ENCODE measurements at regions not wholly inside any gene's neighbourhood (a gene's known extent, or its start where the extent isn't known, plus 50 kb on each side); places are given as distances from the start of the nearest gene placed in this dataset.

- Mint-ChIP-seq H3K9me3 (peaks cover 4% of the 10 kb centered on the region), H3K27me3 (ENCODE audit: low read depth) (peaks cover 4% of the 10 kb centered on the region), H3K36me3 (ENCODE audit: low read depth) (no peaks in the 10 kb centered on the region), H3K27ac (peak overlapping the region in 1 of 3 experiments; percentile 22), H3K4me1 (peaks cover 13% of the 10 kb centered on the region), H3K4me3 (no peak overlapping the region)
- no peak for TF ChIP-seq CTCF (IDR thresholded peaks at IDR 0.05; ENCODE audit: unreplicated experiment in 3 of 3)
Measured at GRCh38 chr10:2592360-2593160, 474.8 kb upstream of the PFKP start.

- no peak overlapping the region for H3K4me3 Mint-ChIP-seq
- H3K9me3 Mint-ChIP-seq, result peaks cover 4% of the 10 kb centered on the region
- H3K36me3 Mint-ChIP-seq (ENCODE audit: low read depth), result no peaks in the 10 kb centered on the region
- no peak for TF ChIP-seq CTCF (IDR thresholded peaks at IDR 0.05; ENCODE audit: unreplicated experiment in 3 of 3)
- H3K27me3 Mint-ChIP-seq (ENCODE audit: low read depth), result peaks cover 4% of the 10 kb centered on the region
- peaks cover 11% of the 10 kb centered on the region for H3K4me1 Mint-ChIP-seq
- H3K27ac Mint-ChIP-seq, result no peak overlapping the region
Measured at GRCh38 chr10:2589196-2589595, 478.2 kb upstream of the PFKP start.

- Mint-ChIP-seq H3K27me3 (ENCODE audit: low read depth) (no peaks in the 10 kb centered on the region), H3K4me1 (no peaks in the 10 kb centered on the region), H3K4me3 (no peak overlapping the region), H3K9me3 (no peaks in the 10 kb centered on the region), H3K27ac (no peak overlapping the region), H3K36me3 (ENCODE audit: low read depth) (no peaks in the 10 kb centered on the region)
- TF ChIP-seq CTCF (IDR thresholded peaks at IDR 0.05; ENCODE audit: unreplicated experiment in 3 of 3), result no peak
Measured at GRCh38 chr10:2584385-2584784, 483.0 kb upstream of the PFKP start.

DNA sequence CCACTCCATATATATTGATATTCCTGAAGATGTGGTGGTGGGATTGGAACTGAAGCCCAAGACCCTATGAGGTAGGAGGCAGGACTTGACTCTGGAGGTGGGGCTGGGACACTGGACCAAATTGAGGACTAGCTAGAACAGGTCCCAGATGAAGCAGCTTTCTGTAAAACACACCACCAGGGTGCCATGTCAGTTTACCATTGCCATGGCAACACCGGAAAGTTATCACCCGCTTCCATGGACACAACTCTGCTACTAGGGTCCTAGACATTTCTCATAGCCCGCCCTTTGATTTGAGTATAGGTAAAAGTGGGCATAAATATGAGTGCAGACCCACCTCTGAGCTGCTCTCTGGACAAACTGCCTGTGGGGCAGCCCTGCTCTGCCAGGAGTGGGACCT is 490.5 kb upstream of the PFKP start:
- H3K36me3 Mint-ChIP-seq (ENCODE audit: low read depth), result no peaks in the 10 kb centered on the region
- no peak for TF ChIP-seq CTCF (IDR thresholded peaks at IDR 0.05; ENCODE audit: unreplicated experiment in 3 of 3)
- H3K9me3 Mint-ChIP-seq, result no peaks in the 10 kb centered on the region
- peaks cover 5% of the 10 kb centered on the region for H3K27me3 Mint-ChIP-seq (ENCODE audit: low read depth)
- H3K4me1 Mint-ChIP-seq, result no peaks in the 10 kb centered on the region
- no peak overlapping the region for H3K4me3 Mint-ChIP-seq
- no peak overlapping the region for H3K27ac Mint-ChIP-seq

DNA sequence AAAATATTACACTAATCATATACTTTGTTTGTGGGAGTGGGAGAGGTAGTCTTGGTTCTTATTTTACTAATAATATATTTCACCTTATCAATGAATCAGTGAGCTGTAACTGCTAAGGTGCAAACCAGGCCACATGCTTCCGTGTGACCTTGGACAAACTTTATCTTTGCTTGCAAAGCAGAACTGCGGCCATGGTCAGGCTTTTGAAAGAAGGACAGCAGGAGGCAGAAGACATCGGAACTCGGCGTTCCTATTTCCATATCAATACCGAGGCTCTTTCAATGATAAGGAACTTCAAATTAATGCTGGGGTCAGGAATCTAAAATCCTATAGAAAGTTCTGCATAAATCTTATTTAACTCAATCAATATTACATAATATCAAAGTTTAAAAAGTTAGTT is 491.9 kb upstream of the PFKP start:
- TF ChIP-seq CTCF (IDR thresholded peaks at IDR 0.05; ENCODE audit: unreplicated experiment in 3 of 3), result no peak
- Mint-ChIP-seq H3K36me3 (ENCODE audit: low read depth) (no peaks in the 10 kb centered on the region), H3K27ac (no peak overlapping the region), H3K9me3 (no peaks in the 10 kb centered on the region), H3K4me3 (no peak overlapping the region), H3K4me1 (no peaks in the 10 kb centered on the region), H3K27me3 (ENCODE audit: low read depth) (peaks cover 5% of the 10 kb centered on the region)

DNA sequence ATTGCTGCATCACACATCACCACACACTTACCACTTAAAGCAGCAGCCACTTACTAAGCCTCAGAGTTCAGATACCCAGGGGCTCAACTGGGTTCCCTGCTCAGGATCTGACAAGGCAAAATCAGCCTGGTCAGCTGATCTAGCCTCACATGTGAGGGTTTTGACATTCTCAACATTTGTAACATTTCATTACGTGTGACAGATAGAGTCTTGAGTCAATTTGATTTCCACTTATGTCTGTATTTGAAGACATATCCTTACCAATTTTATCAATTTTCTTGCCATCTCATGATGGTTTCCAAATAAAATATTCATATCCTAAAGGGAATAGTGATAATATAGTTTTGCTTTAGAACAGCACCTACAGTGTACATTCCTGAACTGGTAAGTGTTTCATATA is 494.7 kb upstream of the PFKP start:
- no peaks in the 10 kb centered on the region for H3K9me3 Mint-ChIP-seq
- H3K27ac Mint-ChIP-seq, result no peak overlapping the region
- TF ChIP-seq CTCF (IDR thresholded peaks at IDR 0.05; ENCODE audit: unreplicated experiment in 3 of 3), result no peak
- no peak overlapping the region for H3K4me3 Mint-ChIP-seq
- no peaks in the 10 kb centered on the region for H3K4me1 Mint-ChIP-seq
- peaks cover 5% of the 10 kb centered on the region for H3K27me3 Mint-ChIP-seq (ENCODE audit: low read depth)
- H3K36me3 Mint-ChIP-seq (ENCODE audit: low read depth), result no peaks in the 10 kb centered on the region

All from nephron (organoid).